Choroid plexus epithelial cell (primary cell): ENCODE measurements at regions not wholly inside any gene's neighbourhood (a gene's known extent, or its start where the extent isn't known, plus 50 kb on each side); places are given as distances from the start of the nearest gene placed in this dataset.

Experiments used
- DNase-seq: peaks from one replicate; pipeline ENCODE4 v3.0.0-alpha.2; 2010; ENCODE audit warnings: low read depth
- H3K4me3 ChIP-seq: 2 replicates; pipeline ENCODE4 v1.5.1; 2011; ENCODE audit warnings: low read depth, mild to moderate bottlenecking, control low read depth, low read length, moderate library complexity
- CTCF ChIP-seq: conservative IDR thresholded peaks from 2 replicates; pipeline ENCODE4 v1.5.1; 2011; ENCODE audit warnings: low read depth, mild to moderate bottlenecking, control low read depth, inconsistent platforms, low read length, moderate library complexity

- TF ChIP-seq CTCF: no peak
- no peak overlapping the region for H3K4me3 ChIP-seq
- DNase-seq: no peak
Measured at GRCh38 chr3:31188112-31188511, 293.7 kb upstream of the GADL1 start.

- TF ChIP-seq CTCF: no peak
- no peak overlapping the region for H3K4me3 ChIP-seq
Measured at GRCh38 chr3:31189330-31189729, 294.9 kb upstream of the GADL1 start.

GRCh38 chr3:31189971-31190370, 295.5 kb upstream of the GADL1 start:
- no peak for TF ChIP-seq CTCF
- DNase-seq: no peak
- H3K4me3 ChIP-seq: no peak overlapping the region

More at GRCh38 chr3:31189330-31189729, 294.9 kb upstream of the GADL1 start:
- DNase-seq: no peak

GRCh38 chr3:31191354-31191753, 296.9 kb upstream of the GADL1 start:
- TF ChIP-seq CTCF: no peak
- H3K4me3 ChIP-seq: no peak overlapping the region
- no peak for DNase-seq

- DNase-seq: no peak
- H3K4me3 ChIP-seq: no peak overlapping the region
- no peak for TF ChIP-seq CTCF
Measured at GRCh38 chr3:31193429-31193828, 299.0 kb upstream of the GADL1 start.

- DNase-seq: peak; percentile 64
- no peak overlapping the region for H3K4me3 ChIP-seq
- TF ChIP-seq CTCF: no peak
Measured at GRCh38 chr3:31193871-31194270, 299.4 kb upstream of the GADL1 start.

- DNase-seq: no peak
- no peak for TF ChIP-seq CTCF
- no peak overlapping the region for H3K4me3 ChIP-seq
Measured at GRCh38 chr3:31196261-31196660, 301.8 kb upstream of the GADL1 start.
